K562 (cell line): ENCODE measurements at regions not wholly inside any gene's neighbourhood (a gene's known extent, or its start where the extent isn't known, plus 50 kb on each side); places are given as distances from the start of the nearest gene placed in this dataset.

Source experiments
- ASH1L ChIP-seq: fragments of 450-650 bp; IDR thresholded peaks from 2 replicates; pipeline ENCODE4 v1.6.1; 2018; ENCODE audit warnings: borderline replicate concordance, mild to moderate bottlenecking, low read depth; ENCODE audit not compliant: partially characterized antibody
- CHD2 ChIP-seq: IDR thresholded peaks from 2 replicates; pipeline ENCODE4 v1.6.1; 2011; ENCODE audit warnings: low read depth, low read length
- FOSL1 ChIP-seq: fragments of 200-800 bp; sonication (Bioruptor generic); conservative IDR thresholded peaks from 2 replicates; pipeline ENCODE4 v1.6.1; 2016; ENCODE audit warnings: missing genetic modification characterization, missing compliant biosample characterization
- NR3C1 ChIP-seq: sonication (generic); formaldehyde crosslinking; IDR thresholded peaks from 2 replicates; pipeline ENCODE4 v1.8.1; 2022; ENCODE audit warnings: missing genetic modification reagents
- PML ChIP-seq: IDR thresholded peaks from 2 replicates; pipeline ENCODE4 v1.6.1; 2012; ENCODE audit warnings: low read length, inconsistent platforms
- SMAD1 ChIP-seq: fragments of 150-350 bp; IDR thresholded peaks from 2 replicates; pipeline ENCODE4 v1.6.1; 2014; ENCODE audit warnings: low read length, low read depth; ENCODE audit not compliant: partially characterized antibody
- SMARCA5 ChIP-seq: fragments of 450-650 bp; IDR thresholded peaks from 2 replicates; pipeline ENCODE4 v1.6.1; 2016
- SMC3 ChIP-seq: conservative IDR thresholded peaks from 2 replicates; pipeline ENCODE4 v1.6.1; 2011; ENCODE audit warnings: low read depth, low read length, improper control_type of control experiment; ENCODE audit not compliant: insufficient read depth
- TFAM ChIP-seq: fragments of 250-450 bp; sonication (Bioruptor Pico); conservative IDR thresholded peaks from 2 replicates; pipeline ENCODE4 v1.5.0; 2021; ENCODE audit warnings: mild to moderate bottlenecking, moderate library complexity
- ZNF140 ChIP-seq: fragments of 250-450 bp; sonication (Bioruptor Pico); IDR thresholded peaks from 2 replicates; pipeline ENCODE4 v1.8.0; 2021; ENCODE audit warnings: moderate library complexity, mild to moderate bottlenecking, inconsistent platforms
- ZNF41 ChIP-seq: fragments of 250-450 bp; sonication (Bioruptor Pico); conservative IDR thresholded peaks from 2 replicates; pipeline ENCODE4 v1.4.0; 2020; ENCODE audit warnings: mild to moderate bottlenecking
- ZNF431 ChIP-seq: sonication (generic); formaldehyde crosslinking; IDR thresholded peaks from 2 replicates; pipeline ENCODE4 v1.8.0; 2022; ENCODE audit warnings: mild to moderate bottlenecking, missing genetic modification reagents
- ZNF830 ChIP-seq: fragments of 250-450 bp; sonication (Bioruptor Pico); IDR thresholded peaks from 2 replicates; pipeline ENCODE4 v1.5.0; 2021; ENCODE audit warnings: mild to moderate bottlenecking
- TF ChIP-seq, protein P1 (sequence below), 2 experiments: fragments of 150-350 bp in 1 of 2; IDR thresholded peaks; 2 replicates each; pipeline ENCODE4 v1.6.1; 2012 to 2016; ENCODE audit warnings: low read depth in 2 of 2, low read length in 2 of 2, mild to moderate bottlenecking in 1 of 2, moderate library complexity in 1 of 2
- TF ChIP-seq, protein P2 (sequence below): fragments of 250-450 bp; sonication (Bioruptor Pico); IDR thresholded peaks from 2 replicates; pipeline ENCODE4 v1.8.0; 2022; ENCODE audit warnings: moderate library complexity, mild to moderate bottlenecking, inconsistent platforms
- TF ChIP-seq, protein P3 (sequence below): fragments of 250-450 bp; sonication (Bioruptor Pico); IDR thresholded peaks from 2 replicates; pipeline ENCODE4 v1.6.1; 2021; ENCODE audit warnings: mild to moderate bottlenecking
- TF ChIP-seq, protein P4 (sequence below): fragments of 250-450 bp; sonication (Bioruptor Pico); IDR thresholded peaks from 2 replicates; pipeline ENCODE4 v1.4.0; 2020; ENCODE audit warnings: mild to moderate bottlenecking, moderate library complexity
- TF ChIP-seq, protein P5 (sequence below): fragments of 450-650 bp; IDR thresholded peaks from 2 replicates; pipeline ENCODE4 v1.7.0; 2016; ENCODE audit warnings: borderline replicate concordance

DNA sequence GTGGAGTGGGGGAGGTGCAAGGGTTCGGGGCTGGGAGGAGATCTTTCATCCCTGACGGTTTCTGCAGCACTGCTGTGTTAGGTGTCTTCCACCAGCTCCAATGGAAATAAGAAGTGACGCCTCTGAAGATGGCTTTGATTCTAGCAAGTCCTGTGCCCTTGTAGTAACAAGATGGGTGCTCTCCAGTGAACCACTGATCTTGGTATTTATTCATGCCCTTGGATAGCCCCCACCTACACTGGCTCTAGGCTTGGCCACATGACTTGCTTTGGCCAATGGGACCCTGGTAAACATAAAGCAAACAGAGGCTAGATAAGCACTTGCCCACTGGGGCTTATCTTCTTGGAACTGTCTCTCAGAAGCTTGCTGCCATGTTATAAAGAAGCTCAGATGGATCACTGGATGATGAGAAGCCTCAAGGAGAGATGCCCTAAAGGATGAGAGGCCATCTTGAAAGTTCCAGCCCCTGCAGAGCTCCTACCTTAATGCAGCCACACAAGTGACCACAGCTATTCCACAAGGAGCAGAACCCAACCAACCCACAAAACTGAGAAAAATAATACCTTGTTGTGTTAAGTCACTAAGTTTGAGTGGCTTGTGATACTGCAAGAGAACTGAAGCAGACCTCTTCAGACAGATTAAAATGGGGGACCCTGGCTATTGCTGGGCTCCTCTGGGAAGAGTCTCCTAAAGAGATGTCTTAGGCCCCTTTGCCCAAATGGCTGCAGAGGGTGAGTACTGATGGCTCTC lies 137.9 kb downstream of the PDCD6IP start (continued):
- TF ChIP-seq, protein P1, sequence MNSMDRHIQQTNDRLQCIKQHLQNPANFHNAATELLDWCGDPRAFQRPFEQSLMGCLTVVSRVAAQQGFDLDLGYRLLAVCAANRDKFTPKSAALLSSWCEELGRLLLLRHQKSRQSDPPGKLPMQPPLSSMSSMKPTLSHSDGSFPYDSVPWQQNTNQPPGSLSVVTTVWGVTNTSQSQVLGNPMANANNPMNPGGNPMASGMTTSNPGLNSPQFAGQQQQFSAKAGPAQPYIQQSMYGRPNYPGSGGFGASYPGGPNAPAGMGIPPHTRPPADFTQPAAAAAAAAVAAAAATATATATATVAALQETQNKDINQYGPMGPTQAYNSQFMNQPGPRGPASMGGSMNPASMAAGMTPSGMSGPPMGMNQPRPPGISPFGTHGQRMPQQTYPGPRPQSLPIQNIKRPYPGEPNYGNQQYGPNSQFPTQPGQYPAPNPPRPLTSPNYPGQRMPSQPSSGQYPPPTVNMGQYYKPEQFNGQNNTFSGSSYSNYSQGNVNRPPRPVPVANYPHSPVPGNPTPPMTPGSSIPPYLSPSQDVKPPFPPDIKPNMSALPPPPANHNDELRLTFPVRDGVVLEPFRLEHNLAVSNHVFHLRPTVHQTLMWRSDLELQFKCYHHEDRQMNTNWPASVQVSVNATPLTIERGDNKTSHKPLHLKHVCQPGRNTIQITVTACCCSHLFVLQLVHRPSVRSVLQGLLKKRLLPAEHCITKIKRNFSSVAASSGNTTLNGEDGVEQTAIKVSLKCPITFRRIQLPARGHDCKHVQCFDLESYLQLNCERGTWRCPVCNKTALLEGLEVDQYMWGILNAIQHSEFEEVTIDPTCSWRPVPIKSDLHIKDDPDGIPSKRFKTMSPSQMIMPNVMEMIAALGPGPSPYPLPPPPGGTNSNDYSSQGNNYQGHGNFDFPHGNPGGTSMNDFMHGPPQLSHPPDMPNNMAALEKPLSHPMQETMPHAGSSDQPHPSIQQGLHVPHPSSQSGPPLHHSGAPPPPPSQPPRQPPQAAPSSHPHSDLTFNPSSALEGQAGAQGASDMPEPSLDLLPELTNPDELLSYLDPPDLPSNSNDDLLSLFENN (IDR thresholded peaks at IDR 0.05; ENCODE audit: low read depth in 2 of 2, low read length in 2 of 2): 0 out of 4 replicates have a peak, but pooled peaks of 1 of the 2 experiments have one; percentile 63
- TF ChIP-seq FOSL1 (tag) (no peak; the same call in 1 of the 2 replicates), ZNF431 (CRISPR knock-in tag) (no peak), ZNF830 (CRISPR knock-in tag) (no peak), SMARCA5 (no peak), SMC3 (no peak), PML (peak; percentile 82), ZNF41 (CRISPR knock-in tag) (no peak), NR3C1 (CRISPR knock-in tag) (no peak), ZNF140 (CRISPR knock-in tag) (no peak), CHD2 (no peak), SMAD1 (peak; percentile 38), ASH1L (no peak), TFAM (CRISPR knock-in tag) (no peak)
- TF ChIP-seq, protein P2, sequence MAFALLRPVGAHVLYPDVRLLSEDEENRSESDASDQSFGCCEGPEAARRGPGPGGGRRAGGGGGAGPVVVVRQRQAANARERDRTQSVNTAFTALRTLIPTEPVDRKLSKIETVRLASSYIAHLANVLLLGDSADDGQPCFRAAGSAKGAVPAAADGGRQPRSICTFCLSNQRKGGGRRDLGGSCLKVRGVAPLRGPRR (CRISPR knock-in tag): no peak
- TF ChIP-seq, protein P3, sequence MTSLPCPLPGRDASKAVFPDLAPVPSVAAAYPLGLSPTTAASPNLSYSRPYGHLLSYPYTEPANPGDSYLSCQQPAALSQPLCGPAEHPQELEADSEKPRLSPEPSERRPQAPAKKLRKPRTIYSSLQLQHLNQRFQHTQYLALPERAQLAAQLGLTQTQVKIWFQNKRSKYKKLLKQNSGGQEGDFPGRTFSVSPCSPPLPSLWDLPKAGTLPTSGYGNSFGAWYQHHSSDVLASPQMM: no peak
- TF ChIP-seq, protein P4, sequence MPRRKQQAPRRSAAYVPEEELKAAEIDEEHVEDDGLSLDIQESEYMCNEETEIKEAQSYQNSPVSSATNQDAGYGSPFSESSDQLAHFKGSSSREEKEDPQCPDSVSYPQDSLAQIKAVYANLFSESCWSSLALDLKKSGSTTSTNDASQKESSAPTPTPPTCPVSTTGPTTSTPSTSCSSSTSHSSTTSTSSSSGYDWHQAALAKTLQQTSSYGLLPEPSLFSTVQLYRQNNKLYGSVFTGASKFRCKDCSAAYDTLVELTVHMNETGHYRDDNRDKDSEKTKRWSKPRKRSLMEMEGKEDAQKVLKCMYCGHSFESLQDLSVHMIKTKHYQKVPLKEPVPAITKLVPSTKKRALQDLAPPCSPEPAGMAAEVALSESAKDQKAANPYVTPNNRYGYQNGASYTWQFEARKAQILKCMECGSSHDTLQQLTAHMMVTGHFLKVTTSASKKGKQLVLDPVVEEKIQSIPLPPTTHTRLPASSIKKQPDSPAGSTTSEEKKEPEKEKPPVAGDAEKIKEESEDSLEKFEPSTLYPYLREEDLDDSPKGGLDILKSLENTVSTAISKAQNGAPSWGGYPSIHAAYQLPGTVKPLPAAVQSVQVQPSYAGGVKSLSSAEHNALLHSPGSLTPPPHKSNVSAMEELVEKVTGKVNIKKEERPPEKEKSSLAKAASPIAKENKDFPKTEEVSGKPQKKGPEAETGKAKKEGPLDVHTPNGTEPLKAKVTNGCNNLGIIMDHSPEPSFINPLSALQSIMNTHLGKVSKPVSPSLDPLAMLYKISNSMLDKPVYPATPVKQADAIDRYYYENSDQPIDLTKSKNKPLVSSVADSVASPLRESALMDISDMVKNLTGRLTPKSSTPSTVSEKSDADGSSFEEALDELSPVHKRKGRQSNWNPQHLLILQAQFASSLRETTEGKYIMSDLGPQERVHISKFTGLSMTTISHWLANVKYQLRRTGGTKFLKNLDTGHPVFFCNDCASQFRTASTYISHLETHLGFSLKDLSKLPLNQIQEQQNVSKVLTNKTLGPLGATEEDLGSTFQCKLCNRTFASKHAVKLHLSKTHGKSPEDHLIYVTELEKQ: no peak
- TF ChIP-seq, protein P5, sequence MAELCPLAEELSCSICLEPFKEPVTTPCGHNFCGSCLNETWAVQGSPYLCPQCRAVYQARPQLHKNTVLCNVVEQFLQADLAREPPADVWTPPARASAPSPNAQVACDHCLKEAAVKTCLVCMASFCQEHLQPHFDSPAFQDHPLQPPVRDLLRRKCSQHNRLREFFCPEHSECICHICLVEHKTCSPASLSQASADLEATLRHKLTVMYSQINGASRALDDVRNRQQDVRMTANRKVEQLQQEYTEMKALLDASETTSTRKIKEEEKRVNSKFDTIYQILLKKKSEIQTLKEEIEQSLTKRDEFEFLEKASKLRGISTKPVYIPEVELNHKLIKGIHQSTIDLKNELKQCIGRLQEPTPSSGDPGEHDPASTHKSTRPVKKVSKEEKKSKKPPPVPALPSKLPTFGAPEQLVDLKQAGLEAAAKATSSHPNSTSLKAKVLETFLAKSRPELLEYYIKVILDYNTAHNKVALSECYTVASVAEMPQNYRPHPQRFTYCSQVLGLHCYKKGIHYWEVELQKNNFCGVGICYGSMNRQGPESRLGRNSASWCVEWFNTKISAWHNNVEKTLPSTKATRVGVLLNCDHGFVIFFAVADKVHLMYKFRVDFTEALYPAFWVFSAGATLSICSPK: no peak
